HCT116 (cell line): ENCODE measurements at regions not wholly inside any gene's neighbourhood (a gene's known extent, or its start where the extent isn't known, plus 50 kb on each side); places are given as distances from the start of the nearest gene placed in this dataset.

Experiments
- ATAC-seq: fragments of 200-7000 bp; cut with Tn5 transposase; 2 replicates; pipeline ENCODE4 v1.9.1; 2020; ENCODE audit warnings: mild to moderate bottlenecking, moderate library complexity
- BruUV-seq: library from RNA; stranded (reverse); fragments of 400-500 nt; replicated peaks from 2 replicates; lab custom pipeline; 2021; lab: Mats Ljungman, UMichigan
- CTCF ChIA-PET: fragments of 300-600 bp; sonication (Branson Sonifier 250); formaldehyde crosslinking; loops from one replicate; lab custom pipeline; 2021; ENCODE audit warnings: antibody characterized with exemption; lab: Charles Lee
- POLR2A ChIA-PET: fragments of 300-600, 350-600 bp; sonication (Branson Sonifier 250); formaldehyde crosslinking; loops from one replicate; lab custom pipeline; 2021; ENCODE audit warnings: antibody characterized with exemption; lab: Charles Lee
- RAD21 ChIA-PET, 2 experiments: fragments of 300-600 bp; sonication (Branson Sonifier 250); formaldehyde crosslinking; loops; one replicate each; lab custom pipeline; 2023; ENCODE audit warnings: low total read pairs in 2 of 2; ENCODE audit not compliant: uncharacterized antibody in 2 of 2, unreplicated experiment in 2 of 2, low non-redundant PET in 1 of 2; lab: Charles Lee
- DNase-seq: peaks from one replicate; pipeline ENCODE4 v3.0.0-alpha.2; 2010; ENCODE audit warnings: low read depth, low spot score
- H2AFZ ChIP-seq: fragments of 200-600 bp; shearing (Covaris generic), sonication (generic); 2 replicates; pipeline ENCODE4 v1.6.1; 2017; ENCODE audit warnings: low read depth, mixed run types, mixed read lengths, antibody characterized with exemption, low read length; ENCODE audit not compliant: poor library complexity, severe bottlenecking
- H3K27ac ChIP-seq: 2 replicates; pipeline ENCODE4 v1.5.1; 2012; ENCODE audit warnings: low read depth, low read length
- H3K27me3 ChIP-seq: fragments of 200-600 bp; sonication (generic); 2 replicates; pipeline ENCODE4 v1.6.1; 2016; ENCODE audit warnings: mixed run types, low read length, mixed read lengths; ENCODE audit not compliant: insufficient read depth
- H3K36me3 ChIP-seq, 2 experiments: fragments of 200-500 bp in 1 of 2; fragments of 200-600 bp in 1 of 2; sonication (Bioruptor generic) in 1 of 2; sonication (generic) in 1 of 2; 2 replicates each; pipeline versions ENCODE4 v1.5.1 to v1.6.1; 2014 to 2016; ENCODE audit warnings: low read length in 2 of 2, inconsistent platforms in 1 of 2, mixed read lengths in 1 of 2, mixed run types in 1 of 2; ENCODE audit not compliant: insufficient read depth in 2 of 2, control insufficient read depth in 1 of 2
- H3K4me1 ChIP-seq, 2 experiments: fragments of 200-600 bp in 1 of 2; sonication (generic) in 1 of 2; 2 replicates each; pipeline versions ENCODE4 v1.5.1 to v1.6.1; 2012 to 2017; ENCODE audit warnings: low read length in 2 of 2, inconsistent platforms in 1 of 2, mild to moderate bottlenecking in 1 of 2, mixed read lengths in 1 of 2, mixed run types in 1 of 2, moderate library complexity in 1 of 2; ENCODE audit not compliant: insufficient read depth in 2 of 2, control insufficient read depth in 1 of 2
- H3K4me2 ChIP-seq: fragments of 200-600 bp; sonication (generic); 2 replicates; pipeline ENCODE4 v1.6.1; 2017; ENCODE audit warnings: mixed run types, low read length, mixed read lengths
- H3K4me3 ChIP-seq, 2 experiments: fragments of 200-600 bp in 1 of 2; sonication (generic) in 1 of 2; replicated peaks in 1 of 2; 2 replicates each; pipeline ENCODE4 v1.5.1; 2011 to 2016; ENCODE audit warnings: low read length in 2 of 2, control low read depth in 1 of 2, low read depth in 1 of 2, mild to moderate bottlenecking in 1 of 2, mixed read lengths in 1 of 2, mixed run types in 1 of 2
- H3K79me2 ChIP-seq: fragments of 200-600 bp; sonication (generic); 2 replicates; pipeline ENCODE4 v1.6.1; 2017; ENCODE audit warnings: mild to moderate bottlenecking, mixed run types, low read length, moderate library complexity, mixed read lengths; ENCODE audit not compliant: insufficient read depth
- H3K9ac ChIP-seq: fragments of 200-600 bp; sonication (generic); 2 replicates; pipeline ENCODE4 v1.6.1; 2016; ENCODE audit warnings: low read length, mixed read lengths
- H3K9me2 ChIP-seq: fragments of 200-600 bp; sonication (generic), shearing (Covaris generic); 2 replicates; pipeline ENCODE4 v1.6.1; 2017; ENCODE audit warnings: mixed run types, mild to moderate bottlenecking, moderate library complexity; ENCODE audit not compliant: insufficient read depth
- H3K9me3 ChIP-seq, 2 experiments: fragments of 200-500 bp in 1 of 2; fragments of 200-600 bp in 1 of 2; sonication (Bioruptor generic) in 1 of 2; sonication (generic) in 1 of 2; 2 replicates each; pipeline ENCODE4 v1.6.1; 2014 to 2017; ENCODE audit warnings: low read length in 2 of 2, mixed read lengths in 2 of 2, inconsistent platforms in 1 of 2, low read depth in 1 of 2, mild to moderate bottlenecking in 1 of 2, mixed run types in 1 of 2, moderate library complexity in 1 of 2; ENCODE audit not compliant: control insufficient read depth in 1 of 2, insufficient read depth in 1 of 2
- H4K20me1 ChIP-seq: fragments of 200-600 bp; sonication (generic), shearing (Covaris generic); 2 replicates; pipeline ENCODE4 v1.6.1; 2017; ENCODE audit warnings: mixed run types, mild to moderate bottlenecking, moderate library complexity; ENCODE audit not compliant: insufficient read depth
- CBX3 ChIP-seq: IDR thresholded peaks from 2 replicates; pipeline ENCODE4 v1.6.1; 2012; ENCODE audit warnings: low read depth
- EGR1 ChIP-seq: IDR thresholded peaks from 2 replicates; pipeline ENCODE4 v1.6.1; 2012; ENCODE audit warnings: low read depth
- ELF1 ChIP-seq: IDR thresholded peaks from 2 replicates; pipeline ENCODE4 v1.6.1; 2012; ENCODE audit warnings: low read depth, borderline replicate concordance
- EZH2 ChIP-seq: fragments of 200-600 bp; sonication (generic); IDR thresholded peaks from 2 replicates; pipeline ENCODE4 v1.6.1; 2017; ENCODE audit warnings: antibody characterized with exemption, mixed run types
- FOSL1 ChIP-seq: IDR thresholded peaks from 2 replicates; pipeline ENCODE4 v1.6.1; 2012; ENCODE audit warnings: low read depth
- JUND ChIP-seq: IDR thresholded peaks from 2 replicates; pipeline ENCODE4 v1.6.1; 2012
- MAX ChIP-seq: IDR thresholded peaks from 2 replicates; pipeline ENCODE4 v1.6.1; 2012
- POLR2A ChIP-seq: IDR thresholded peaks from 2 replicates; pipeline ENCODE4 v1.7.0; 2011; ENCODE audit warnings: borderline replicate concordance; ENCODE audit not compliant: insufficient read depth, insufficient read length; ENCODE audit errors: extremely low read depth
- POLR2AphosphoS5 ChIP-seq: IDR thresholded peaks from 2 replicates; pipeline ENCODE4 v1.6.1; 2011; ENCODE audit warnings: mild to moderate bottlenecking, low read depth, low read length, moderate library complexity
- RAD21 ChIP-seq: IDR thresholded peaks from 2 replicates; pipeline ENCODE4 v1.6.1; 2012; ENCODE audit warnings: low read depth, mild to moderate bottlenecking
- SIN3A ChIP-seq: IDR thresholded peaks from 2 replicates; pipeline ENCODE4 v1.6.1; 2012; ENCODE audit warnings: low read depth
- SRF ChIP-seq: IDR thresholded peaks from 2 replicates; pipeline ENCODE4 v1.6.1; 2012; ENCODE audit warnings: low read depth
- YY1 ChIP-seq: IDR thresholded peaks from 2 replicates; pipeline ENCODE4 v1.6.1; 2011; ENCODE audit warnings: low read length, low read depth, moderate library complexity, mild to moderate bottlenecking; ENCODE audit not compliant: insufficient replicate concordance; ENCODE audit errors: extremely low read depth
- ZFX ChIP-seq: fragments of 450-650 bp; IDR thresholded peaks from 2 replicates; pipeline ENCODE4 v1.6.1; 2017
- intact Hi-C: fragments of 100-400 bp; cut with micrococcal nuclease; formaldehyde crosslinking; loops from 2 replicates; pipeline ENCODE4 v1.10.0; 2022
- TF ChIP-seq, protein P1 (sequence below), 3 experiments: fragments of 200-600 bp in 1 of 3; sonication (generic) in 1 of 3; IDR thresholded peaks in 2 of 3; conservative IDR thresholded peaks in 1 of 3; 2 replicates each; pipeline ENCODE4 v1.5.1; 2012 to 2017; ENCODE audit warnings: low read depth in 2 of 3, low read length in 2 of 3, antibody characterized with exemption in 1 of 3, borderline replicate concordance in 1 of 3, control low read depth in 1 of 3, mild to moderate bottlenecking in 1 of 3, mixed read lengths in 1 of 3, mixed run types in 1 of 3, moderate library complexity in 1 of 3; ENCODE audit not compliant: insufficient read depth in 1 of 3

DNA sequence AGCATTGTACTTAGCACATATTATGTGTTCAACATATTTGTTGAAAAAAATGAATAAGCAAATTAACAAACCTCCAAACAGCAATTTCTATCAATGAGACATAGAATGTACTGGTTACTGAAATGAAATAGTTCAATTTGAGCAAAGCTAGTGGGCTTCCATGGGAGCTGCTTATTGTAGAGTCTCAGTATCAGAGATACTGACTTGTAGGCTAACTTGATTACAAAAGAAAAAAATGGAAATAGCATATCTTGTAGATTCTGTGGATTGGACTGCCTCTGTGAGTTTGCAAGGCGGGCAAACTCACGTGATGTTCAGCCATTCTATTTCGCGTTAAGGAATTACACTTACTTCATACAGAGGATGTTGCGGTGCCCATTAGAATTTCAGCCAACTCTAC, 222.1 kb upstream of the JADE1 start (continued):
- TF ChIP-seq RAD21, result no peak
- TF ChIP-seq, all 23 proteins: peak for 0

- ChIA-PET POLR2A (no interaction called here), CTCF (interaction anchor here (2.2 kb wide), 1 partner anchor 9 kb away, joined by 9 read pairs; no protein-coding TSS in a partner anchor), RAD21 (no interaction called here)
- no peak for ATAC-seq
- Histone ChIP-seq H3K9me3 (no peaks in the 10 kb centered on the region), H3K9ac (no peak overlapping the region), H3K27me3 (no peaks in the 10 kb centered on the region), H3K4me2 (no peak overlapping the region), H3K36me3 (no peaks in the 10 kb centered on the region), H2AFZ (no peak overlapping the region), H4K20me1 (no peaks in the 10 kb centered on the region), H3K27ac (no peak overlapping the region), H3K9me2 (no peaks in the 10 kb centered on the region), H3K79me2 (no peaks in the 10 kb centered on the region), H3K4me1 (no peaks in the 10 kb centered on the region), H3K4me3 (no peak overlapping the region)
- no peak for DNase-seq
- intact Hi-C loops, result no loop called here
- no peak for TF ChIP-seq POLR2AphosphoS5
- no peak for TF ChIP-seq SRF
- TF ChIP-seq MAX, result no peak
- no peak for TF ChIP-seq FOSL1
- TF ChIP-seq POLR2A, result no peak
- TF ChIP-seq CBX3, result no peak
- no peak for TF ChIP-seq ELF1
- TF ChIP-seq, protein P1, sequence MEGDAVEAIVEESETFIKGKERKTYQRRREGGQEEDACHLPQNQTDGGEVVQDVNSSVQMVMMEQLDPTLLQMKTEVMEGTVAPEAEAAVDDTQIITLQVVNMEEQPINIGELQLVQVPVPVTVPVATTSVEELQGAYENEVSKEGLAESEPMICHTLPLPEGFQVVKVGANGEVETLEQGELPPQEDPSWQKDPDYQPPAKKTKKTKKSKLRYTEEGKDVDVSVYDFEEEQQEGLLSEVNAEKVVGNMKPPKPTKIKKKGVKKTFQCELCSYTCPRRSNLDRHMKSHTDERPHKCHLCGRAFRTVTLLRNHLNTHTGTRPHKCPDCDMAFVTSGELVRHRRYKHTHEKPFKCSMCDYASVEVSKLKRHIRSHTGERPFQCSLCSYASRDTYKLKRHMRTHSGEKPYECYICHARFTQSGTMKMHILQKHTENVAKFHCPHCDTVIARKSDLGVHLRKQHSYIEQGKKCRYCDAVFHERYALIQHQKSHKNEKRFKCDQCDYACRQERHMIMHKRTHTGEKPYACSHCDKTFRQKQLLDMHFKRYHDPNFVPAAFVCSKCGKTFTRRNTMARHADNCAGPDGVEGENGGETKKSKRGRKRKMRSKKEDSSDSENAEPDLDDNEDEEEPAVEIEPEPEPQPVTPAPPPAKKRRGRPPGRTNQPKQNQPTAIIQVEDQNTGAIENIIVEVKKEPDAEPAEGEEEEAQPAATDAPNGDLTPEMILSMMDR (IDR thresholded peaks at IDR 0.05 in 2 of 3, conservative IDR thresholded peaks at IDR 0.05 in 1 of 3; ENCODE audit: borderline replicate concordance in 1 of 3, insufficient read depth in 1 of 3, low read depth in 2 of 3, low read length in 2 of 3), result no peak
- no peak for TF ChIP-seq SIN3A
- no peak for TF ChIP-seq EZH2
- TF ChIP-seq EGR1, result no peak
- TF ChIP-seq YY1, result no peak
- no peak for TF ChIP-seq JUND
- TF ChIP-seq ZFX, result no peak
- BruUV-seq, result no TSS peak
Observed at GRCh38 chr4:128583753-128584712, 225.5 kb upstream of the JADE1 start.
